Stomach (tissue), 4 donors: ENCODE measurements at regions not wholly inside any gene's neighbourhood (a gene's known extent, or its start where the extent isn't known, plus 50 kb on each side); places are given as distances from the start of the nearest gene placed in this dataset.
"Not testable (repeated sequence)": the region's sequence is repeated elsewhere in the genome, so short reads cannot be mapped to it uniquely, and the experiment has no call there.

Experiments
- CTCF ChIP-seq, 7 experiments: fragments of 450-650 bp in 4 of 7; fragments of 200-600 bp in 3 of 7; sonication (generic) in 3 of 7; IDR thresholded peaks; one replicate each; pipeline ENCODE4 v1.5.1; 2016 to 2019; ENCODE audit warnings: antibody characterized with exemption in 7 of 7, control low read depth in 2 of 7, mild to moderate bottlenecking in 1 of 7
- POLR2AphosphoS5 ChIP-seq, 3 donors: sonication (generic); formaldehyde crosslinking; IDR thresholded peaks; one replicate each; pipeline ENCODE4 v1.6.1; 2016; ENCODE audit warnings: antibody characterized with exemption in 3 of 3

DNA sequence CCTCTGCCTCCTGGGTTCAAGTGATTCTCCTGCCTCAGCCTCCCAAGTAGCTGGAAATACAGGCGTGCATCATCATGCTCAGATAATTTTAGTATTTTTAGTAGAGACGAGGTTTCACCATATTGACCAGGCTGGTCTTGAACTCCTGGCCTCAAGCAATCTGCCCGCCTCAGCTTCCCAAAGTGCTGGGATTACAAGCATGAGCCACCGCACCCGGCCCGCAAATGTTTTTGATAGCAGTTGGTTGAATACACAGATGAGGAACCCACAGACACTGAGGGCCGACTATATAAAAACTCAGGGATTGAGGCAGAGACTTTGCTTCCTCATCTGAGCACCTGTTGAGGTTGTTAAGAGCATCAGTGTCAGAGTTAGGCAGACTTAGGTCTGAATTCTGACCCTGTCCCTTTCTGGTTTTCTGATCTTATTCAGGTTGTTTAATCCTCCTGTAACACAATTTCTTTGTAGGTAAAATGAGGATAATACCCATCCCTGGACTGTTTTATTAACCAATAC, 84.7 kb downstream of the ZFP36L2 start:
- TF ChIP-seq CTCF, POLR2AphosphoS5 (IDR thresholded peaks at IDR 0.05): not testable (repeated sequence)
